IMR-90 (cell line): ENCODE measurements at regions not wholly inside any gene's neighbourhood (a gene's known extent, or its start where the extent isn't known, plus 50 kb on each side); places are given as distances from the start of the nearest gene placed in this dataset.

ENCODE experiments used
- CTCF ChIP-seq: conservative IDR thresholded peaks from 2 replicates; pipeline ENCODE4 v1.5.1; 2012; ENCODE audit warnings: mild to moderate bottlenecking, low read depth, low read length, improper control_type of control experiment
- FOS ChIP-seq: fragments of 150-350 bp; IDR thresholded peaks from 2 replicates; pipeline ENCODE4 v1.6.1; 2016; ENCODE audit warnings: low read depth, low read length
- MAFK ChIP-seq: IDR thresholded peaks from 2 replicates; pipeline ENCODE4 v1.6.1; 2012; ENCODE audit warnings: low read depth, low read length, improper control_type of control experiment
- POLR2A ChIP-seq: IDR thresholded peaks from 2 replicates; pipeline ENCODE4 v1.6.1; 2012; ENCODE audit warnings: mild to moderate bottlenecking, low read depth, low read length
- RCOR1 ChIP-seq: IDR thresholded peaks from 2 replicates; pipeline ENCODE4 v1.6.1; 2012; ENCODE audit warnings: mild to moderate bottlenecking, low read length, improper control_type of control experiment; ENCODE audit not compliant: insufficient replicate concordance
- USF2 ChIP-seq: fragments of 150-350 bp; IDR thresholded peaks from 2 replicates; pipeline ENCODE4 v1.6.1; 2017; ENCODE audit warnings: mild to moderate bottlenecking, antibody characterized with exemption, low read length, low read depth

GRCh38 chr5:23445573-23445972, 61.8 kb upstream of the PRDM9 start:
- no peak for TF ChIP-seq USF2
- TF ChIP-seq CTCF, result no peak
- TF ChIP-seq FOS, result no peak
- no peak for TF ChIP-seq POLR2A
- no peak for TF ChIP-seq RCOR1
- TF ChIP-seq MAFK, result no peak
